Middle frontal gyrus (tissue), 1 donor: ENCODE measurements at regions not wholly inside any gene's neighbourhood (a gene's known extent, or its start where the extent isn't known, plus 50 kb on each side); places are given as distances from the start of the nearest gene placed in this dataset.
A peak's percentile ranks its signal among the peaks of the same experiment; 100 is the strongest.
"Not testable (repeated sequence)": the region's sequence is repeated elsewhere in the genome, so short reads cannot be mapped to it uniquely, and the experiment has no call there.

Experiments used
- DNase-seq: peaks from one replicate; pipeline ENCODE4 v3.0.0-alpha.2; 2015; ENCODE audit warnings: low spot score; ENCODE audit errors: extremely low spot score

- DNase-seq: no peak
Measured at GRCh38 chr21:38613686-38614085, 115.4 kb upstream of the ERG start.

- DNase-seq: no peak
Measured at GRCh38 chr21:38614558-38614957, 116.3 kb upstream of the ERG start.

GRCh38 chr21:38619480-38619879 is 121.2 kb upstream of the ERG start:
- no peak for DNase-seq

- no peak for DNase-seq
Measured at GRCh38 chr21:38619992-38620479, 121.8 kb upstream of the ERG start.

- no peak for DNase-seq
Measured at GRCh38 chr21:38621132-38621531, 122.9 kb upstream of the ERG start.

- DNase-seq: no peak
Measured at GRCh38 chr21:38622081-38622826, 124.0 kb upstream of the ERG start.

- no peak for DNase-seq
Measured at GRCh38 chr21:38622827-38623209, 124.5 kb upstream of the ERG start.

- no peak for DNase-seq
Measured at GRCh38 chr21:38623552-38623951, 125.3 kb upstream of the ERG start.

GRCh38 chr21:38625000-38625399 is 126.7 kb upstream of the ERG start:
- DNase-seq: no peak

GRCh38 chr21:38626306-38626705 is 128.0 kb upstream of the ERG start:
- no peak for DNase-seq

- DNase-seq: no peak
Measured at GRCh38 chr21:38628349-38628748, 130.1 kb upstream of the ERG start.

GRCh38 chr21:38631206-38631605 is 132.9 kb upstream of the ERG start:
- DNase-seq: peak; percentile 23

- DNase-seq: no peak
Measured at GRCh38 chr21:38631676-38632075, 133.4 kb upstream of the ERG start.

- no peak for DNase-seq
Measured at GRCh38 chr21:38637161-38637560, 138.9 kb upstream of the ERG start.

GRCh38 chr21:38639571-38640354 is 141.5 kb upstream of the ERG start:
- no peak for DNase-seq

GRCh38 chr21:38640355-38640742 is 142.1 kb upstream of the ERG start:
- DNase-seq: not testable (repeated sequence)

- DNase-seq: no peak
Measured at GRCh38 chr21:38643404-38644023, 145.2 kb upstream of the ERG start.

GRCh38 chr21:38645282-38645681 is 147.0 kb upstream of the ERG start:
- no peak for DNase-seq

GRCh38 chr21:38646213-38646837 is 148.0 kb upstream of the ERG start:
- no peak for DNase-seq

GRCh38 chr21:38649120-38649519 is 150.8 kb upstream of the ERG start:
- no peak for DNase-seq

GRCh38 chr21:38651570-38651969 is 153.3 kb upstream of the ERG start:
- no peak for DNase-seq

GRCh38 chr21:38652396-38652795 is 153.3 kb upstream of the ETS2 start:
- DNase-seq: no peak
